HepG2 (cell line): ENCODE measurements at regions not wholly inside any gene's neighbourhood (a gene's known extent, or its start where the extent isn't known, plus 50 kb on each side); places are given as distances from the start of the nearest gene placed in this dataset.

Experiments used
- CERS6 ChIP-seq: sonication (generic); formaldehyde crosslinking; IDR thresholded peaks from 2 replicates; pipeline ENCODE4 v1.5.0; 2020; ENCODE audit warnings: missing genetic modification reagents
- CSRNP2 ChIP-seq: sonication (generic); formaldehyde crosslinking; conservative IDR thresholded peaks from 2 replicates; pipeline ENCODE4 v1.8.0; 2022; ENCODE audit warnings: low read depth, missing genetic modification reagents
- CTCF ChIP-seq: sonication (generic); formaldehyde crosslinking; IDR thresholded peaks from 2 replicates; pipeline ENCODE4 v1.5.0; 2020; ENCODE audit warnings: mild to moderate bottlenecking, missing genetic modification reagents, moderate library complexity
- EP300 ChIP-seq, 3 experiments: sonication (generic) in 1 of 3; formaldehyde crosslinking in 1 of 3; IDR thresholded peaks; 2 replicates each; pipeline versions ENCODE4 v1.5.1 to v1.6.1; 2011 to 2020; ENCODE audit warnings: low read depth in 2 of 3, low read length in 2 of 3, borderline replicate concordance in 1 of 3, improper control_type of control experiment in 1 of 3, mild to moderate bottlenecking in 1 of 3, missing genetic modification reagents in 1 of 3, moderate library complexity in 1 of 3
- FIP1L1 ChIP-seq: fragments of 200-400 bp; formaldehyde crosslinking; IDR thresholded peaks from 2 replicates; pipeline ENCODE4 v1.6.1; 2018; ENCODE audit warnings: low read depth, mild to moderate bottlenecking, low read length, moderate library complexity, borderline replicate concordance; ENCODE audit not compliant: insufficient read depth
- FOXO1 ChIP-seq: sonication (generic); formaldehyde crosslinking; IDR thresholded peaks from 2 replicates; pipeline ENCODE4 v1.4.0; 2020; ENCODE audit warnings: missing genetic modification reagents
- JUN ChIP-seq: sonication (generic); formaldehyde crosslinking; IDR thresholded peaks from 2 replicates; pipeline ENCODE4 v1.4.0; 2020; ENCODE audit warnings: mild to moderate bottlenecking, missing genetic modification reagents
- KLF9 ChIP-seq: IDR thresholded peaks from 2 replicates; pipeline ENCODE4 v1.6.1; 2016; ENCODE audit warnings: low read depth
- NFYB ChIP-seq: sonication (generic); formaldehyde crosslinking; IDR thresholded peaks from 2 replicates; pipeline ENCODE4 v1.4.0; 2020; ENCODE audit warnings: missing genetic modification reagents
- NR3C1 ChIP-seq: sonication (generic); formaldehyde crosslinking; IDR thresholded peaks from 2 replicates; pipeline ENCODE4 v1.4.0; 2020; ENCODE audit warnings: missing genetic modification reagents
- PRPF4 ChIP-seq: fragments of 200-400 bp; formaldehyde crosslinking; IDR thresholded peaks from 2 replicates; pipeline ENCODE4 v1.6.1; 2016; ENCODE audit warnings: low read length, low read depth; ENCODE audit not compliant: poor library complexity, severe bottlenecking
- SOX6 ChIP-seq, 2 experiments: fragments of 450-650 bp in 1 of 2; sonication (generic) in 1 of 2; formaldehyde crosslinking in 1 of 2; IDR thresholded peaks; 2 replicates each; pipeline versions ENCODE4 v1.4.0 to v1.6.1; 2017 to 2020; ENCODE audit warnings: antibody characterized with exemption in 1 of 2, mild to moderate bottlenecking in 1 of 2, missing genetic modification reagents in 1 of 2
- SP140L ChIP-seq: sonication (generic); formaldehyde crosslinking; IDR thresholded peaks from 2 replicates; pipeline ENCODE4 v1.4.0; 2020; ENCODE audit warnings: missing genetic modification reagents, borderline replicate concordance
- ZBTB43 ChIP-seq: sonication (generic); formaldehyde crosslinking; conservative IDR thresholded peaks from 2 replicates; pipeline ENCODE4 v1.4.0; 2020; ENCODE audit warnings: missing genetic modification reagents

- TF ChIP-seq FIP1L1 (no peak), NR3C1 (no peak), SOX6 (IDR thresholded peaks at IDR 0.05) (no peak), SOX6 (CRISPR knock-in tag; IDR thresholded peaks at IDR 0.05) (no peak), CTCF (CRISPR knock-in tag) (no peak), JUN (CRISPR knock-in tag) (no peak), CERS6 (CRISPR knock-in tag) (no peak), FOXO1 (CRISPR knock-in tag) (no peak), KLF9 (CRISPR knock-in tag) (no peak), CSRNP2 (no peak), SP140L (CRISPR knock-in tag) (no peak), ZBTB43 (CRISPR knock-in tag) (no peak), EP300 (IDR thresholded peaks at IDR 0.05; ENCODE audit: low read depth in 2 of 2, low read length in 2 of 2) (no peak), EP300 (CRISPR knock-in tag; IDR thresholded peaks at IDR 0.05; ENCODE audit: borderline replicate concordance) (no peak), PRPF4 (no peak), NFYB (CRISPR knock-in tag) (no peak)
Observed at GRCh38 chr2:41544709-41545108, 503.1 kb upstream of the PKDCC start.
